BJ (cell line): ENCODE measurements at regions not wholly inside any gene's neighbourhood (a gene's known extent, or its start where the extent isn't known, plus 50 kb on each side); places are given as distances from the start of the nearest gene placed in this dataset.

Experiments used
- CTCF ChIA-PET: fragments of 350-600 bp; formaldehyde crosslinking; extraction: SDS; loops from one replicate; lab custom pipeline; 2021; ENCODE audit warnings: antibody characterized with exemption, inconsistent platforms; lab: Yijun Ruan, JAX
- POLR2A ChIA-PET: fragments of 300-600 bp; sonication (Branson Sonifier 250); formaldehyde crosslinking; extraction: SDS; loops from one replicate; lab custom pipeline; 2021; ENCODE audit warnings: antibody characterized with exemption; lab: Charles Lee
- DNase-seq: peaks from one replicate; pipeline ENCODE4 v3.0.0-alpha.2; 2011; ENCODE audit warnings: low read depth
- H3K27me3 ChIP-seq: 2 replicates; pipeline ENCODE4 v1.6.0; 2011; ENCODE audit warnings: low read length; ENCODE audit not compliant: control insufficient read depth, insufficient read depth
- H3K36me3 ChIP-seq: 2 replicates; pipeline ENCODE4 v1.5.1; 2011; ENCODE audit warnings: low read length; ENCODE audit not compliant: control insufficient read depth, insufficient read depth
- H3K4me3 ChIP-seq: 2 replicates; pipeline ENCODE4 v1.5.1; 2011; ENCODE audit warnings: low read depth, mild to moderate bottlenecking, control low read depth, low read length
- CTCF ChIP-seq: IDR thresholded peaks from 2 replicates; pipeline ENCODE4 v1.5.1; 2011; ENCODE audit warnings: low read depth, mild to moderate bottlenecking, control low read depth, inconsistent platforms, low read length, moderate library complexity; ENCODE audit not compliant: insufficient read depth

GRCh38 chr5:3680821-3681220 is 85.2 kb downstream of the IRX1 start:
- ChIA-PET CTCF (no interaction called here), POLR2A (no interaction called here)
- DNase-seq = no peak
- Histone ChIP-seq H3K36me3 (no peaks in the 10 kb centered on the region), H3K27me3 (no peaks in the 10 kb centered on the region), H3K4me3 (no peak overlapping the region)
- no peak for TF ChIP-seq CTCF

DNA sequence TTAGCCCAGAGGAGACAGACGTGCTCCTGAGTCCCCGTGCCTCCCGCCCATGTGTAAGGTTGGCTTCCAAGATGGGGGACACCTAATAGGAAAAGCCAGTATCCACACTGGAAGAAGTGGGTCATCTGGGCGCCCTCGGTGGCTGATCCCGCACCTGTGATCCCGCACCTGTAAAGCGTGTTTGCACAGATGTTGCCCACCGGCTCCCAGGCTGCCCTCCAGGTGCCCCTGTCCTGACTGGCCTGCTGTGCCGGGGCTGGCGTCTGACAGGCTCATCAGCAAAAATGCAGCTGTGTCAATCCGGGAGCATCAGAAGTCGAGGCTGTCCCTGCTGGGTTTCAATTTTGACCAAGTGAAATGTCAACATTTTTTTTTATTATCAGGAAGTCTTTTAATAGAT is 88.5 kb downstream of the IRX1 start:
- Histone ChIP-seq H3K27me3 (no peaks in the 10 kb centered on the region), H3K4me3 (no peak overlapping the region), H3K36me3 (no peaks in the 10 kb centered on the region)
- CTCF ChIA-PET = no interaction called here
- DNase-seq = no peak
- TF ChIP-seq CTCF = no peak
- POLR2A ChIA-PET = no interaction called here

DNA sequence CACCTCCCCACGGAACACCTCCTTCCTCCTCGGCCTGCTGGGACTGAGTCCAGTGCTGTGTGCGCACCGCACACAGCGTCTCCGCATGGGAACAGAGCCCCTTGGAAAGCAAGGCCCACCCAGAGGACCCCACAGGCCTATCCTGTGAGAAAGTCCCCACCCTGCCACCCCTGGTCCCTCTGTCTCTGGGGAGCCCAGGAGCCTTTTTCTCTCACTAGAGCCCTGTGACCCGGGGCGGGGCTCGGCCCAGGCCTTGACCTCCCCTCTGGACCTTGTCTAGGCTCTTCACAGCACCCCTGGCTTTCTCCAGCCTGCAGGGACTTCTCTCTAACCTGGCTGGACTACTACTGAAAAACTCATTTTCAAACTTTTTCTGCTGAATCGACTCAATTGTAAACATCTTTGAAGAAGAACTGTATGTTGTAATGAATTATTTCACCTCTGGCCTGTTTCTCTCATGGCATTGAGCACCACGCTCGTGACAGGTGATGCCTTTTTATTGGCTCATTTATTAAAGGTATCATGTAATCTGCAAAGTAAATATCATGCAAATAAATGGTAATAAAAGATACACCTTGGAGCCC is 89.2 kb downstream of the IRX1 start:
- TF ChIP-seq CTCF = no peak
- Histone ChIP-seq H3K27me3 (no peaks in the 10 kb centered on the region), H3K36me3 (no peaks in the 10 kb centered on the region), H3K4me3 (no peak overlapping the region)
- ChIA-PET POLR2A (no interaction called here), CTCF (no interaction called here)
- no peak for DNase-seq

DNA sequence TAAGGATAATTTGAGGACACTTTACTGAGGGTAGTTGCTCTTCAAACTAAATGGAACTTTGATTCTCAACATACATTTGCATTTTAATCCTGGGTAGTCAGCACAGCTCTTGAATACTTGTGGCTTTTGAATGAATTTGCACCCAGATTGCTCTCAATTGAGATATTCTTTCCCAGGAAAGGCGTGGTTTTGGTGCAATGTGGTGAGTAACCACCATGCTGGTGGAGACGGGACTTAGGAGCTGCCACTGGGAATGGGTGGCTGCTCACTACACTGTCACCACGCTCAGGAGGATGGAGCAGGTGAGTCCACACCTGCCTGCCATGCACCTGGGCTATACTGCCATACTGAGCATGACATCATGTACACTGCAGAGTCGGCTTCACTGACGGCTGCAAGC is 99.2 kb downstream of the IRX1 start:
- no peak overlapping the region for H3K4me3 ChIP-seq
- no peak for TF ChIP-seq CTCF
- no peaks in the 10 kb centered on the region for H3K27me3 ChIP-seq
- ChIA-PET POLR2A (no interaction called here), CTCF (interaction anchor here (0.6 kb wide), 1 partner anchor 278 kb away, joined by 3 read pairs; no protein-coding TSS in a partner anchor)
- no peaks in the 10 kb centered on the region for H3K36me3 ChIP-seq
- no peak for DNase-seq

DNA sequence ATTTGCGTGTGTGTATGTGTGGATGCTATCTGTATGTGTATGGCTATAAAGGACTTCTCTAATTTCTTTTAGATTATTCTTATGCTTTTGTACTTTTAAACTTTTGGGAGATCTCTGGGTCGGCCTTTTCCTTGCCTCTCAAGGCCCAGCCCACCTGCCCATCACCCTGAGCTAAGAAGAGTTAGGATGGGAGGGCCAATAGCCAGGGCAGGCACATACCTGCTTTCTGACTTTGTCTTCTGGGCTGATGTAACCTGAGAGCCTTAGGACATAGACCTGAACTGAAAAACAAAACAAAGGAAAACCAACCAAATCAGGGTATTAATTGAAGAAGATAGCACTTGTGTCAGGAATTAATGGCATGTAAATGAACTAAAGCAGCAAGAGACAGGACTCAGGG is 100.2 kb downstream of the IRX1 start:
- ChIA-PET POLR2A (no interaction called here), CTCF (interaction anchor here (0.6 kb wide), 1 partner anchor 277 kb away, joined by 3 read pairs; no protein-coding TSS in a partner anchor)
- no peak for DNase-seq
- TF ChIP-seq CTCF = no peak
- H3K27me3 ChIP-seq = no peaks in the 10 kb centered on the region
- no peaks in the 10 kb centered on the region for H3K36me3 ChIP-seq
- H3K4me3 ChIP-seq = no peak overlapping the region
